ENCODE measurements at regions not wholly inside any gene's neighbourhood (a gene's known extent, or its start where the extent isn't known, plus 50 kb on each side); places are given as distances from the start of the nearest gene placed in this dataset.

DNA sequence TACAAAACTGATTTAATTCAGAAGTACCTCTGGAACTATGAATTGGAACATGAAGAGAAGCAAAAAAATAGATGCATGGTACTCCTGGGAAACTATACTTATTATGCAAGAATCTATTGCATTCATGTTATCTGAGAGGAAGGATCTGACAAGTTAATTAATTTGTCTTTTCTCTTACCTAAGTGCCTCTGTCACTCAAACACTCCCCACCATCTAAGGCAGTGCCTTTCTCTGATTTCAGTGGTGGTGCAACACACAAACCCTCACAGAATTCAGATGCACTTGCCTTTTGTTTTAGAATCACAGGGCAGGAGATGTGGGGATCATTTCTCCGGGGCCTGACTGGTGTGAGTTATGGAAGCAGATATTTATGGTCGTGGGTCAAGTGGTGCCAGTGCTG is 52.5 kb upstream of the C9orf72 start:
- DNase-seq = no peak

GRCh38 chr9:27626244-27627187 is 53.2 kb upstream of the C9orf72 start:
- no peak for DNase-seq

- DNase-seq = no peak
Observed at GRCh38 chr9:27627188-27627564, 53.9 kb upstream of the C9orf72 start.

DNA sequence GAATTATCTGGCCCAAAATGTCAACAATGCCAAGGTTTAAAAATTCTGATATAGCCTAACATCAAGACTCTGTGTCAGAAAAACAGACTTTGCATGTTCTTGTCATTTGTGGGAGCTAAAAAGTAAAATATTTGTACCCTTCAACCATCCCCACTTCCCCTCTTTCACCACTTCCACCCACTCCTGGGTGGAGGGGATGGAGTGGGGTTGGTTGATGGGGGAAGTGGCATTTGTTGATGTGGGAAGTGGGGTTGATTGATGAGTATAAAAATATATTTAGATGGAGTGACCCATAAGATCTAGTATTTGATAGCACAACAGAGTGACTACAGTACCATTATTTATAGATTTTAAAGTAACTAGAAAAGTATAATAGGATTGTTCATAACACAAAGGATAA is 55.0 kb upstream of the C9orf72 start:
- DNase-seq = no peak

- DNase-seq = no peak
Observed at GRCh38 chr9:27629425-27629824, 56.1 kb upstream of the C9orf72 start.

GRCh38 chr9:27632254-27632653 is 59.0 kb upstream of the C9orf72 start:
- no peak for DNase-seq

- no peak for DNase-seq
Observed at GRCh38 chr9:27633764-27634163, 60.5 kb upstream of the C9orf72 start.

DNA sequence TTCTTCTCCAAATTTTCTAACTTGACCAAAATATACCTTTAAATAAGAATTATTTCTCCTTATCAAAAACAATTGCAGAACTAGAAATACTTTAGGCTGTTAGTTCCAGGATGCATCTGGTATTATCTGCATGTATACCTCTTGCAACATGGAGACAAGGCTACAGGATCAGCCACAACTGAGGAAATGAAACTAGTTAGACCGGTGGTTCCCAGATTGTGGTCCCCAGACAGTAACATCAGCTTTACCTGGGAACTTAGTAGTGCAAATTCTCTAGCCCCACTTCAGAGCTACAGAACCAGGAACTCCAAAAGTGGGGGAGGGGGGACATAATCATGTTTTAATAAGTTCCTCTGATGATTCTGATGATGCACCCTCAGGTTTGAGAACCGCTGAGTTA is 61.6 kb upstream of the C9orf72 start:
- peak; percentile 53 for DNase-seq

GRCh38 chr9:27638716-27639115 is 65.4 kb upstream of the C9orf72 start:
- DNase-seq = no peak

DNA sequence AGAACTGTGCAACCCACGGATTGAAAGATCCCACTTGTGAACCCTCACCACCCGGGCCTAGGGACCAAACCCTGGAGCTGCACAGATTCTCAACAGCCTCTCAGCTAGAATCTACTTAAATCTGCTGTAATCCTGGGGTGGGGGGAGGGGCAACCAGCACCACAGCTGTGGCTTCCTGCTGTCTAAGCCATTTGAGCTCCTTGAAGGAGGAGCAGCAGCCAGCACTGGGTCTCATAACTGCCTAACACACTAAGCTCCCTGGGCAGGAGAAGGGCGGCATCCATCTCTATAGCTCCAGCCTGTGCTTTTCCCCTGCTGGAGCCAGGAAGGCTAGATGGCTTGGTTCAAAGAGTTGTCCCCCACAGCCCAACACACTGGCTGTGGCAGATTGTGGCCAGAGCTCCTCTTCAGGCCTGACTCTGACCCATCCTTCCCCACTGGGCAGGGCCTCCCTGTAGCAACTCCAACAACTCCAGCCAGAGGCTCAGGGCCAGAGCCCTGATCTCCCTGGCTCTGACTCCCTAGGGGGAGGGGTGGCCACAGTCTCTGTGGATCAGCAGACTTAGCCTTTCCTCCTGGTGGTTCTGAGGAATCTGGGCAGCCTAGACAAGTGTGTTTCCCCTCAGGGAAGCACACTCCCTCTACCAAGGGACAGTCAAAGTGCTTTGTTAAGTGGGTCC is 72.0 kb upstream of the C9orf72 start:
- no peak for DNase-seq

- DNase-seq = no peak
Observed at GRCh38 chr9:27653246-27653645, 80.0 kb upstream of the C9orf72 start.

DNA sequence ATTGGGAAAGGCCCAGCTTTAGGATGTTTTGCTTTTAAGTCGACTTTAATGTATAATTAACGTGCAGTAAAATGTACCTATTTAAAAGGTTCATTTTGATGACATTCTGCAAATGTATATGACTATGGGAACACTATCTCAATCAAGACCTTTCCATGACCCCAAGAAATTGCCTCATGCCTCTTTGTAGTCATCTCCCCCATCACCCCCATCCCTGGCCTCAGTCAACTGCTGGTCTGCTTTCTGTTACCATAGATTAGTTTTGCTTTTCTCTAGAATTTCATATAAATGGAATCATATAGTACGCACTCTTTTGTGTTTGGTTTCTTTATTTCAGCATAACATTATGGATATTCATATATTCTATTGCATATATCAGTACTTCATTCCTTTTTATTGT is 80.7 kb upstream of the C9orf72 start:
- DNase-seq = no peak

DNA sequence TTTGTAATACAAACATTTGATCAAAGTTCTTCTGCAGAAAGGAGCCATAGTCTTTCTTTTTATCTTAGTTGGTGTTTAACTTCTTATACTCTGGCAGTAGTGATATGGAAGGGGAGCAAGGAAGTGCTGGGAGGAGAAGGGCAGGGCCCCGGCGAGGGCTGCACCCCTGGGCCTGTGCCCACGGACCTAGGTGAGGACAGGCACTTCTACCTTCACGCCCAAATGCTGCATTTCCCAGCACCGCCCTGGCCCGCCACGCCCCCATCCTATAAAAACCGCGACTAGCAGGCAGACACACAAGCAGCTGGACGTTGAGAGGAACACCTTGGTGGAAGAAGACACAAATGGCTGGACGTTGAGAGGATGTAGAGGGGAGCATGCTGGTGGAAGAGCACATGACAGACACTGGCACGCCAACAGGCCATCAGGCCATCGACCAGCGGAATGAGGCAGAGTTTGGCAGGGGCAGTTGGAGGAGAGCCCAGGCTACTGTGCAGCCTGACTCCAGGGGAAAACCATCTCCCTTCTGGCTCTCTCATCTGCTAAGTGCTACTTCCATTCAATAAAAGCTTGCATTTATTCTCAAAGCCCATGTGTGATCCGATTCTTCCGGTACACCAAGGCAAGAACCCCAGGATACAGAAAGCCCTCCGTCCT is 81.5 kb upstream of the C9orf72 start:
- DNase-seq = no peak

DNA sequence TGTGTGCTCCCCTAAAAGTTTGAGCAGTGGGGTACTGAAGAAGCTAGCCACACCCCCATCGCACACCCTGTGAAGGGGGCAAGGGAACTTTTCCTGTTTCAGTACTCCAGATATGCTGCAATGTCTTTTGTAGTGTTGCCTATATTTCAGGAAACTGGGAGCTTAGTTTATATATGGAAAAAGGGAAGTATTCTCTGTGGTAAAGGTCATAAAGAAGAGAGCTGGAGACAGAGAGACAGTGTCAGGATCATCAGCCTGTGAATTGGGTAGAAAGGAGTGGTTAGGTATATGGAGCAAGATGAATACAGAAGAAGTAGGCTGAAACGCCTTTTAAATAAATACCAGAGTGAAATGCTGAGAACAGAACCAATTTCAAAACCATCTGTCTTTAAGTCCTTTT is 82.2 kb upstream of the C9orf72 start:
- DNase-seq = no peak

GRCh38 chr9:27659001-27659400 is 85.7 kb upstream of the C9orf72 start:
- DNase-seq = no peak

GRCh38 chr9:27659571-27659970 is 86.3 kb upstream of the C9orf72 start:
- no peak for DNase-seq

- no peak for DNase-seq
Observed at GRCh38 chr9:27660148-27660547, 86.9 kb upstream of the C9orf72 start.

GRCh38 chr9:27663526-27663925 is 90.2 kb upstream of the C9orf72 start:
- no peak for DNase-seq

DNA sequence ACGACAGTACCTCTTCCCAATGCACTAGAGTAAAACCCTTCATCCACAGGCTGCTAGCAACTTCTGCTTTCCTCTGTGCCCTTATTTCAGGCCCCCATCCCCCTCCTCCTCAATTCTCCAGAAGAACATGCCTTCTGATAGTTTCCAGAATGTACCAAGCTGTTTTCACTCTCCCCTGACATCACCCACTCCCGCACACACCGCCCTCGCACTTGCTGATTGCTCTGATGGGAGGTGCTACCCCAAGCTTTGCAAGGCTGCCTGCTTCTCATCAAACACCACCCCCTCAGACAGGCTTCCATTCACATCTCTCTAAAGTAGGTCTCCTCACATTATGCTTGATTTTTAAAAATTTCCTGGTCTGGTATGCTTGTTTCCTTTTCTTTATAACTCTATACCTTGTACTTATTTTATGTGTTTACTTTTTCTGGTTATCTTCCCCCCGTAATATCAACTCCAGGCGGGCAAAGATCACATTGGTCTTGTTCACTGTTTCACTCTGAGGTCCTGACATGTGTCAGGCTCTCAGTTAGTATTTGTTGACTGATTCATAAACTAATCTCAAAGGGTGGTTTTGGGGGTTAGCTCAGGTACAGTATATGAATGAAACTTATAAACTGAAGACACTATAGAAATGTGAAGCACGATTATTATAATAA is 91.0 kb upstream of the C9orf72 start:
- no peak for DNase-seq

DNA sequence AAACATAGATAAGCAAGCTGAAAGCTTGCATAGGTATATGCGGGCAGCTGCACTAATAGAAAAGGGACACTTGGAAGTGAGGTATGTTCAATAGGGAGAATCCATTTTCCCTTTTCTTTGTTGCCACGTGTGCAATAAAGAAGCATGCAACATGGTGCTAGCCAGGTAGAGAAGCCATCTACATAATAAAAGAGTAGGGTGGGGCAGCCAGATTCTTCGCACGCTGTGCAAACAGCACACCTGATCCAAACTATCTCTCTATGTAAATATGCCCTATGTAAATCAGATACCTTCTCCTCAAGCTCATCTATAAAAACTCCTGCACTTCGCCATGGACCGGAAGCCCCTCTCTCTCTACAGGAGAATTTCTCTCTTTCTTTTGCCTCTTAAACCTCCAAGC is 91.9 kb upstream of the C9orf72 start:
- DNase-seq = no peak

- no peak for DNase-seq
Observed at GRCh38 chr9:27668280-27668679, 95.0 kb upstream of the C9orf72 start.

- no peak for DNase-seq
Observed at GRCh38 chr9:27671636-27672035, 98.4 kb upstream of the C9orf72 start.

- no peak for DNase-seq
Observed at GRCh38 chr9:27672718-27673117, 99.4 kb upstream of the C9orf72 start.

Data from SIG-M5 (cell line).